ENCODE measurements at regions not wholly inside any gene's neighbourhood (a gene's known extent, or its start where the extent isn't known, plus 50 kb on each side); places are given as distances from the start of the nearest gene placed in this dataset.
"Not testable (repeated sequence)": the region's sequence is repeated elsewhere in the genome, so short reads cannot be mapped to it uniquely, and the experiment has no call there.

DNA sequence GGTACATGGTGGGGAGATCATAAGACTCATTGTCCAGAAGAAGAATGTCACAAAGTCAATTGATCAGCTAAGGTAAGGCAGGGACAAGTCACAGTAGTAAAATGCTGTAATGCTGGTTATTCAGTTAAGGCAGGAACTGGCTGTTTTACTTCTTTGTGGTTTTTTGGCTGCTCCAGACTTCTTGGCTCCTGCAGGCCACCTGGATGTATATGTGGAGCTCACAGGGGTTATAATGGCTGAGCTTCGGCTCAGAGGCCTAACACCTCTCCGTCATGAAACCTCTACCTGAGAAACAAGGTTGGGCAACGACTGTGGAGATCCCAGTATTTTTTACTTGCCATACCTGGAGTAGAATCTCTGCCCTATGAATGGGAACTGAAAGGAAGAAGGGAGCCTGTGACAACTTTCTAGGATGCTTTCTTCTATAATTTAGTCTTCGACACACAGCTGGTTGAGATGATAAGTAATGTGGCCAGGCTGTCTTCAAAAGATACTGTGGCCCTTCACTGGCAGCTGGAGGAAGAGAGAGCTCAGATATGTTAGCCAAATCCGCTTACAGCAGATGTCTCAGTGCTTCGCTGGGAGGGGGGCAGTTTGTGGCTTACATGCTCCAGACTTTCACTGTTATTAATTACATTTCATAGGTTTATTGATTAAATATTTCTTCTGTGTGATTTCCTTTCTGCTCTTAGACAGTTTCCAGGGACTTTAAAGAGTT is 887.8 kb downstream of the IGSF11 start:
- no peak for DNase-seq

DNA sequence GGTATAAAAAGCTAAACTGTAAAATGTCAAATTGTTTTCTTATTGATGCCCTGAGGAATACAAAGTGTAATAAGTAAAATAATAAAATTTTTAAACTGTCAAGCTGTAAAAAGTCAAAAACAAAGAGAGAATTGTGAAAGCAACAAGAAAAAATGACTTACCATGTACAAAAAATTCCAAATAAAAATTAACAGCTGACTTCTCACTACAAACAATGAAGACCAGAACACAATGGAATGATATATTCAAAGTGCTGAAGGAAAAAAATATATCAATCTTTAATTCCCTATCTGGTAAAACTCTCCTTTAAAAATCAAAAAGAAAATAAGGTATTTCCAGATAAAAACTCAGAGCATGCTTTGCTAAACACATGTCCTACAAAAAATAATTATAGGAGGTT is 883.5 kb downstream of the IGSF11 start:
- no peak for DNase-seq

DNA sequence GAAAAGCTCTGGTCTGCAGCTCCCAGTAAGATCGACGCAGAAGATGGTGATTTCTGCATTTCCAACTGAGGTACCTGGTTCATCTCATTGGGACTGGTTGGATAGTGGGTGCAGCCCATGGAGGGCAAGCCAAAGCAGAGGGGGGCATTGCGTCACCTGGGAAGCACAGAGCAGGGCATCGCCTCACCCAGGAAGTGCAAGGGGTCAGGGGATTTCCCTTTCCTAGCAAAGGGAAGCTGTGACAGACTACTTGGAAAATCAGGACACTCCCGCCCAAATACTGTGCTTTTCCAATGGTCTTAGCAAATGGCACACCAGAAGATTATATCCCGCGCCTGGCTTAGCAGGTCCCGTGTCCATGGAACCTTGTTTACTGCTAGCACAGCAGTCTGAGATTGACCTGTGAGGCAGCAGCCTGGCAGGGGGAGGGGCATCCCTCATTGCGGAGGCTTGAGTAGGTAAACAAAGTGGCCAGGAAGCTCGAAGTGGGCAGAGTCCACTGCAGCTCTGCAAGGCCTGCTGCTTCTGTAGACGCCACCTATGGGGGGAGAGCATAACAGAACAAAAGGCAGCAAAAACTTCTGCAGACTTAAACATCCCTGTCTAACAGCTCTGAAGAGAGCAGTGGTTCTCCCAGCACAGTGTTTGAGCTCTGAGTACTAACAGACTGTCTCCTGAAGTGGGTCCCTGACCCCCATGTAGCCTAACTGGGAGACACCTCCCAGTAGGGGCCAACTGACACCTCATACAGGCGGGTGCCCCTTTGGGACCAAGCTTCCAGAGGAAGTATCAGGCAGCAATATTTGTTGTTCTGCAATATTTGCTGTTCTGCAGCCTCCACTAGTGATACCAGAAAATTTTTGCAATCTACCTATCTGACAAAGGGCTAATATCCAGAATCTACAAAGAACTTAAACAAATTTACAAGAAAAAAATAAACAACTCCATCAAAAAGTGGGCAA is 871.7 kb downstream of the IGSF11 start:
- DNase-seq = not testable (repeated sequence)

DNA sequence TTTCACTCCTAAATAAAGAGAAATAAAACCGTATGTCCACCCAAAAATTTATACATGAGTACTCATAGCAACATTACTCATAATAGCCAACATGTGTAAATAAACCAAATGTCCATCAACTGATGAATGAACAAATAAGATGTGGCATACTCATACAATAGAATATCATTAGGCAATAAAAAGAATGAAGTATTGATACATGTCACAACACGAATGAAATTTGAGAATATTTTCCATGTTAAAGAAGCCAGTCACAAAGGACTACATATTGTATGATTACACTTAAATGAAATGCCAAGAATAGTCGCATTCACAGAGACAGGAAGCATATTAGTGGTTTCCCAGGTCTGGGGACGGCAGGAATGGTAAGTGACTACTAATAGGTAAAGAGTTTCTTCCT is 869.2 kb downstream of the IGSF11 start:
- DNase-seq = no peak

DNA sequence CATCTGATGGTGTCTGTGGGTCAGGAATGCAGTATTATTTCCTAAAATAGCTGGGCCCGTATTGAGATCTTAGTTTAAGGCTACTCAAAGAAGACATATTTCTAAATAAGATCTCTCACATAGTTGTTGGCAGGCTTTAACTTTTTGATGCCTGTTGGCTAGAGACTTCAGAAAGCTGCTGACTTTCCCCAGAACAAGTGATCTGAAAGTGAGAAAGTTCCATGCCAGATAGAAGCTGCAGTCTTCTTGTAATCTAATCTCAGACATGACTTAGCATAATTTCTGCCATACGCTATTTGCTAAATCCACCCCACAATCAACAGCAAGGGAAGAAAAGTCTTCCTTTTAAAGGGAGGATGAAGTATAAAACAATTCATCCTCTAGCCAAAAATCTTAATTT is 867.1 kb downstream of the IGSF11 start:
- no peak for DNase-seq

DNA sequence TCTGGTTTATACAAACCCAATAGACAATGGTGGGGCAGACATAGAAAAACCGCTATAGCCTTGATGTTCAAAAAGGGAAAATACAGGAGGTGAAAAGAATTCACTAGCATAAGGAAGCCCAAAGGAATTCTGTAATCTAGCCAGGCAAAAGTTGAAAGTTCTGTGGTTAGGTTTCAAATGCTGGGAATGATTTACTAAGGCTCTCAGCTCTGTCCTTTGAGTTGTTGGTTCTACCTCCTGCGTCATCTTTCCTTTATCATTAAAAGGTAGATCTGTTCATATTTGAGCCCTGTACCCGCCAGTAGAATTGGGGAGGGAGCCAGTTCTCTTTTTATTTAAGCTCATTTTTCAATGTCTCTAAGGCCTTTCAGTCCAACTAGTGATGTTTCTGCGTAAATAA is 866.5 kb downstream of the IGSF11 start:
- no peak for DNase-seq

DNA sequence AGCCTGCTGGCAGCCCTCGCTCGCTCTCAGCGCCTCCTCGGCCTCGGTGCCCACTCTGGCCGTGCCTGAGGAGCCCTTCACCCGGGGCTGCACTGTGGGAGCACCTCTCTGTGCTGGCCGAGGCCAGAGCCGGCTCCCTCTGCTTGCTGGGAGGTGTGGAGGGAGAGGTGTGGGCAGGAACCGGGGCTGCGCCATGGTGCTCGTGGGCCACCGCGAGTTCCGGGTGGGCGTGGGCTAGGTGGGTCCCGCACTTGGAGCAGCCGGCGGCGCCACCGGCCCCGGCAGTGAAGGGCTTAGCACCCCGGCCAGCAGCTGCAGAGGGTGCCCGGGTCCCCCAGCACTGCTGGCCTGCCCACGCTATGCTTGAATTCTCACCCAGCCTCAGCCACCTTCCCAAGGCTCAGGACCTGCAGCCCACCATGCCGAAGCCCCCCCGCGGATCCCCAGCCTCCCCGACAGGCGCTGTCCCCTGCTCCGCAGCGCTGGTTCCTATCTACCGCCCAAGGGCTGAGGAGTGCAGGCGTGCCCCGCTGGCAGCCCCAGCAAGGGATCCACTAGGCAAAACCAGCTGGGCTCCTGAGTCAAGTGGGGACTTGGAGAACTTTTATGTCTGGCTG is 863.3 kb downstream of the IGSF11 start:
- no peak for DNase-seq

DNA sequence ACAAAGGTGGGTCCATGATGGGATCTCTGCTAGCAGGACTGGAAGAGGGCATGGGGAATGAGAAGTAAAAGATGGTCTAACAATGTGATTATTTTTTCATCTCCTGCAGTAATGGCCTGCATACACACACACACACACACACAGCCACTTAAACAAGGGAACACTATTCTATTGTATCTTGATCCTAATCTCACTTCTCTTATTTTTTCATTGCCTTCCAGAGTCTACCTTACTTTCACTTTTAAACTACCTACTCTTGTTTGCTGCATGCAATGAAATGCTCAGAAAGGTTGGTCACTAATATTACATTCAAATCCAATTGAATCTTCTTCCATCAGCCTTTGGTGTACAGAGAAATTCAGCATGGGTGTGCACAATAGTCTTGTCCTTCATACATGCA is 853.8 kb downstream of the IGSF11 start:
- DNase-seq = no peak

DNA sequence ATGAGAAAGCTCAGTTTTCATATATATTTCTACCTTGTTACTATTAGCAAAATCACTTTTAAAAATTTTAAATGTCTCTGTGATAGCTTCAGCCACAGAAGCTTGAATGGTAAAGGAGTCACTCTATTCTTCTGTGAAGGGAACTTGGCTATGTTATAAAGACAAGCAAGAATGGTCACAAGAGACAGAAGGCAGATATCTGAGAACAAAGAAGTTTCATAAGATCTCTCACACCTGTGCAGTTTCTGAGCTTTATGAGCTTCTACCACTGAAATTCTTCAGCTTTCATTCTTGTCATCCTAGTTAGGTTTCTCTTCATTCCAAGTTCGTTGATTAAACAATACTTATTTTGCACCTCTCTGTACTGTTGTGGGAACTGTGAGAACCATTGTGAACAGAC is 853.4 kb downstream of the IGSF11 start:
- DNase-seq = no peak

DNA sequence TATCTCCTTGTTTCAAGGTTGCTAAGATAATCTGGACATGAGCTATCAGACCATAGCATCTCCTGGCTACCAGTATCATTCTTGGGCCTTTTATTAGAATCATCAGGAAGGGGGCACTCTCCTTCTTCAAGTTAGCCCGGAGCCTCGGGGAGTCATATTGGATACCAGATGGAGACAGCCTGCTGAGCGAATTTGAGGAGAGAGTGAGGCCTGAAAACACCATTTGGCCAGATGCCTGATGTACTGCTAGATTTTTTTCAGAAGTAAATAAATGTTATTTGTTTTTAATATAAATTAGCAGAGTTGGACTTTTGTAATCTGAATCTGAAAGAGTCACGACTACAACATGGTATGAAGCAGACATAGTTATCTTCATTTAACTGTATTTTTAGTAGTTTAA is 848.6 kb downstream of the IGSF11 start:
- no peak for DNase-seq

DNA sequence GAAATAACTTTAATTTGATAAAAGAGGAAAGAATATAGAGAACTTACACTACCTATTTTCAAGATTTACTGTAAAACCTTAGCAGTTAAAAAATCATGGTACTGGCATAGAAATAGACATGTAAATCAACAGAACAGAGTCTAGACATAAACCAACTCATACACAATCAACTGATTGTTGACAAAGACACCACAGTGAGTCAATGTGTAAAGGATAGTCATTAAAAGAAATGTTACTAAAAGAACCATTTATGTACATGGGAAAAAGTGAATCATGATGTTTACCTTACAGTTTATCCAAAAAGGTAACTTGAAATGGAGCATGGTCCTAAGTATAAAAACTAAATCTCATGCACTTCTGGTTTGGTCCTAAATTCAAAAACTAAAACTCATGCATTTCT is 847.4 kb downstream of the IGSF11 start:
- DNase-seq = no peak

DNA sequence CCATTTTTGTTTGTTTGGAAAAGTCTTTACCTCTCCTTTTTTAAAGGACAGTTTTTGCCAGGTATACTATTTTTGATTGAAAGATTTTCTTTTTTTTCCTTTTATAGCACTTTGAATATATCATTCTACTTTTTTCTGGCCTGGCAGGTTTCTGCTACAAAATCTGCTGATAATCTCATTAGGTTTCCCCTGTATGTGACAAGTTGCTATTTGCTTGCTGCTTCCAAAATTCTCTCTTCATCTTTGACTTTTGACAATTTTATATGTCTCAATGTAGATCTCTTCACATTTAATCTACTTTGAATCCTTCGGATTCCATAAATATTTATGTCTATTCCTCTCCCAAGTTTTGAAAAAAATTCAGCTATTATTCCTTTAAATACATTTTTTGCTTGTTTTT is 838.5 kb downstream of the IGSF11 start:
- DNase-seq = no peak

DNA sequence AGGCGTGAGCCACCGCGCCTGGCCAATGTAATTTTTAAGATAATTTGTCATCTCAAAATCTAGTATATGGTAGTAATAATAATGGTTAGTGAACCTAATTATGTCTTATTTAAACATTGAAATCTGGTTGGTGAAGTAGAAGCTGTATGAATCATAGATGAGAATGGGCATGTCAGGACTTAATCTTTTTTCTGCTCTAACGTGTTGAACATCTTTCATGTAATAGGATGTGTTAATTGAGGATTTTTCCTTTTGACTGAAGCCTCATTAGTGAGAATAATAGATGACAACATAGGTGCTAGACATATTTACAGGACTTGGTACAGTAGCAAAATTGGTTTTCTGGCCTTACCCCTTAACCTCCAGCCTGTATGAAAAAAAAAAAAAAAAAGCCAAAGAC is 835.6 kb downstream of the IGSF11 start:
- DNase-seq = no peak

DNA sequence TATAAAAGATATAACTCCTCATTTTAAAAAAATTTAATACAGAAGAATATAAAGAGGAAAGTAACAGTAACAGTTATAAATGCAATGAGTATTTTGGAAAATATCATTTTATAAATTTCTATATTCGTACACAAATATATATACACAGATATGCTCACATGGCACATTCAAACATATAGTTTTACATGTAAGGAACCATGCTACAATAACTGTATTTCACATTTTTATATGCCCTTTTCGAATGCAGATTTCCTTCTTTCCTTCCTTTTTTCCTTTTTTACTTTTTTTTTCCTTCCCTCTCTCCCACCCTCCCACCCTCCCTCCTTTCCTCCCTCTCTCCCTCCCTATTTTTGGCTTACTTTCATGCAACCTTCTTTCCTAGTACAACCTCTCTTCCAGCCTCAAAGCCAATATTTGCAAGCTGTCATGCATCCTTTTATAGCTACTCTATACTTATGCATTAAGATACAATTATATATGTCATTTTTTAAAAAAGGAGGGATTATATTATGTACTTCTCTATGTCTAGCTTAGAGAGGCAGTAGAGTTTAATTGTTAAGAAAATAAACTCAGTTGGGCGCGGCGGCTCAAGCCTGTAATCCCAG is 830.5 kb downstream of the IGSF11 start:
- no peak for DNase-seq

DNA sequence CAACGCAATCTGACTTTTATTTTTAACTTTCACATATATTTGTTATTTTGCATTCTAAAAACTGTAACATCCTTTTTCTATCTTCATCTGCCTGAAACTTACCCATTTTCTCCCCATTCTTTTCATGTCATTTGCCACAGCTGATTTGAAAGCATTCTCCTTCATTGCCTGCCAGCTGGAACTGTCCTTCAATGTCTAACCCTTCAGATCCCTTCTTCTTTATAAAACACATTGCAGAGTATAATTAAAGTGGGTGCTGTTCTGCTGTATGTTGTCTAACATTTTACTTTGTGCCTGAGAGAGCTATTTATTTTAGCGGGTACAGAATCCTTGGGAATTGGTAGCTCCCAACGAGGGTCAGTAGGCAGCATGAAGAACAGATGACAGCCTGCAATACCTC is 827.4 kb downstream of the IGSF11 start:
- DNase-seq = no peak

DNA sequence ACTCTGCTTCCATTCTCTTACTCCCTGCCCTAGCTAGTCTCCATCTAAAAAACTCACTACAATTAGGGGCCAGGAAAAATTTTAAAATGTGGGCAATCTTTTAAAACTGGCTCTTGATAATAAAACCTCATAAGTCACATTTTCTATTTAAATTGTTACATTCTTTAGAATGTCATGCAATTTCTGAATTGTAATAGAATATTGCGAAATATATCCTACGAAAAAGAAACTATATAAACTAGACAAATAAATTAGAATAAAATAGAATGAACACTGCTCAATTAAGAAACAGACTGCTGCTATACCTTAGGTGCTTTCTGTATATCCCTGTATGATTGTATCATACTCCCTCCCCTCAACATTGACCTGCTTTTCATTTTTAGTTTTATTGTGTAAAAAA is 826.0 kb downstream of the IGSF11 start:
- no peak for DNase-seq

DNA sequence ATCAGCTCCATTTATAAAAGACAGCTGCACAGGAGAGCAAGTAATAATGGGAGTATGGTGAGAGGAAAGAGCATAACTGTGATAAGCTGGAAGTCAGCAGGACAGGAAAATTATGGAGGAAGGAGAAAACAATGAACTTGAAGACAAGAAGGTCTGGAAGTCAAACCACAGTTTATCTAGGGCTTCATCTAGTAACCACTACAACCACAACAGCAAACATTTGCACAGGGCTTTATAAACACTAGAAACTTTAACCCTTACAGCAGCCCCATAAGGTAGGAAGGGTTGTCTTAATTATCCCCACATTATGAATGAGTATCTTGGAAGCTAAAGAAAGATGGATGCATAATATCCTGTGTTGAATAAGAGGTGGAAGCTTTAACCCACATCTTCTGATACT is 820.8 kb downstream of the IGSF11 start:
- DNase-seq = no peak

DNA sequence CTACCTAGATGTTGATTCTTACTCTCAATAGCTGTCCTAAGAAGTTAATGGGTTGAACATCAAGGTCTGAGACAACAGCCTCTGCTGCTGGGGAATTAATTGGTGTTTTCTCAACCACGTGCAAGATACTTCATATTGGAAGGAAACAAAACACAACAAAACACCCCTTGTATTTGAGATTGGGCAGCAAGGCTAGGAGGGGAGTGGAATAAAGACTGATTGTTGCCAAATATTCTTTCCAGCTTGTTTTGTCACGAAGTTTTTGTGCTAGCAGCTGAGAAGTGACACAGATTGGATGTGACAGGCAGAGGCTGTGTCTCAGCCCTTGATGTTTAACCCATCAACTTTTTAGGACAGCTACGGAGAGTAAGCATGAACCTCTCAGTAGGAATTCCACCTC is 808.4 kb downstream of the IGSF11 start:
- no peak for DNase-seq

DNA sequence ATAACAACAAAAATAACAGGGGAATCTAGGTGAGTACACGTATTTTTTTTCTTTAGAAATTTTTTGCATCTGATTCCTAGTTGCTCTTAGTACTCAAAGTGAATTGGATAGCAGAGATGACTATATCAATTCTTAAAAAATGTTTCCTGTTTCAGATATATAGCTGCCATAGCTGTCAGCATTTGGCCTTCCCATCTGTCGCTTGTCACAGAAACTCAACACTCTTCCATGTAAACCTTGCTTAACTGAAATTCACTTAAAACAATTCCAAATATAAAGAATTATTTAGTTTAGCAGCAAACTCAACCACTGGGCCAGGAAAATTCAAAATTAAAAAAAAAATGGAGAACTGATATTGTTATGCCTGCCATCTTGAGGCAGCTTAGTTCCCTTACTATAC is 807.5 kb downstream of the IGSF11 start:
- no peak for DNase-seq

DNA sequence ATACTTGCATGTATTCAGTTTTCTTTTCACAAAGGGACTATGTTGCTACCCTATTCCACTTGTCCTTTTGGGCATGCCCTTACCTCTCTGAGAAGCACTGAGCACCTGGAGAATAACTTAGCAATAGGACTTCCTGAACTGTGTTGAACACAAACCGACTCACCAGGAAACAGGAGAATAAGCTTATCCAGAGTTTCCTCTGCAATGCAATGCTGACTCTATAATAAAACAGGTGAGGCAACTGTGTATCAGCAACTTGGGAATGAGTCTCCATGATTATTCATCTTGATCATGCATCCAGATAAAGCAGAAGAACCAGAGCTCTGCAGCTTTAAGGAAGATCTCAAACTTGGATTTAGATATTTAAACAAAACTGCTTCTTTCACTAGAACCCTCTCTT is 806.5 kb downstream of the IGSF11 start:
- no peak for DNase-seq

DNA sequence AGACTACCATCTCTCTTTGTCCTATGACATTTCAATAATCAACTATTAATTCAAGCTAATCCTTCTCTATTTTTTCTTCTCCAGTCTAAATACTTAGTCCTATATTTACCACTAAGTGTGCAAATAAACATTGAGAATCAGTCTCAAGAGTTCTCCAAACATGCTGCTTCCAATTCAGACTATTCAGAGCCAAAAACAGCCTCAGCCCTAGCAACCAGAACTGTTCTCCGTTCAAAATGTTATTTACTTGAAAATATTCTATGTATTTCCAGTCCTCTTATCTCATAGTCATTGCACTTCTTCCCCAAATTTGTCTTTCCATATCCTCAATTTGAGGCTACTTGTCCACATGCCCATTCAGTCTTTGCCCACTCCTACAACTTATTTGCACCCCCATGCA is 805.5 kb downstream of the IGSF11 start:
- DNase-seq = no peak

DNA sequence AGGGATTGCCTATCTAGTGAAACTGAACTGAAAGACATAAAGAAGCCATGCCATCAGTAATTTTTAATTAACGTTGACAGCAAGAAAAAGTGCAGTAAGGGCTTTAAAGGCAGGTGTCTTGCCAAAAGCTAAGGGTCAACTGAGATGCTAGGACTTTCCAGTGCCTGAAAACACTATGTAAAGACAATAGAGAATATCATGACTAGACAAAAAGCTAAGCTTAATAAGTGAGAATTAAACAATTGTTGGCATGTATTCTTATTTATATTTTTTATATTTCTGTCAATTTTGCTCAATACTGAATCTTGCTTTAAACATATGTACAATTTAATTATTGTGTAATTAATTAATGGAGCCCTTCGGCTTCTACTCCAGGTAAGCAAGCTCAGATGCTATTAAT is 803.1 kb downstream of the IGSF11 start:
- DNase-seq = no peak

DNA sequence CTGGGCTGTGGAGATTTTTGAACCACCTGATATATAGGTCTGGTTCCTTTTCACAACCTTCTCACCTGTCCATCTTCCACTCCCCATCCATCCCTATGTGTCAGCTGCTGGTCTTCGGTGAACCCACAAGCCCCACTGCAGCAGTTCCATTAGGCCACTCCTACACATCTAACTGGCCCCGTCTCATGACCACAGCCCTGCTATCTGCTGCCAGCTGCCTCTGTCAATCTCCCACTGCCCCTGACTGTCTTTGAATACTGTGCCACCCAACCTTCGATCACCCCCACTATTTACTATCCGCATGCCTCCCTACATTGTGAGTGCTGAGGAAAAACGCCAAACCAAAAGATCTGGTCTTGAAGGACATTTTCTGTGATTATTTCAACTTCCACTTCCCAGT is 795.4 kb downstream of the IGSF11 start:
- no peak for DNase-seq

DNA sequence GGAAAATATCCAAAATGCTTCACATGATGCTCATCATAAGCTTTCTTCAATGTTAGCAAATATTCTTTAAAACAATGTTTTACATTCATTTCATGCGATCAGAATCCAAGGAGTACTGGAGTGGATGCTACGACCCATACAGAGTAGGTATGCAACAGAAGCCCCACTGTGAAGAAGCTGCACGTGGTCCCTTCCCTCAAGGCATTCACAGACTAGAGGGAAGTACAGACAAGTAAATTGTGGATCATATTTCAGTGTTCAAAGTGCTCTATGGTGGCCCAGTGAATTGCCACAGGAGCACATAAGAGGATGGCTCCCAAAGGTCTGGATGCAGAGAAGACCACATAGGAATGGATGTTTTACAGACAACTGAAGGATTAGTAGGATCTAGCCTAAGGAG is 789.9 kb downstream of the IGSF11 start:
- DNase-seq = no peak

Measured in NK-92 treated with Interleukin-12 subunit alpha and Interleukin-12 subunit beta, amount 100 ng/mL, for 24 hours (cell line).